ENCODE measurements at regions not wholly inside any gene's neighbourhood (a gene's known extent, or its start where the extent isn't known, plus 50 kb on each side); places are given as distances from the start of the nearest gene placed in this dataset.

GRCh38 chr2:166677996-166678395, 183.9 kb upstream of the SCN7A start:
- Histone ChIP-seq H3K9me2 (ENCODE audit: insufficient read depth, low read length) (no peaks in the 10 kb centered on the region), H3K9ac (ENCODE audit: low read length) (no peak overlapping the region), H3K36me3 (ENCODE audit: insufficient read depth, low read length) (no peaks in the 10 kb centered on the region), H3F3A (ENCODE audit: insufficient read depth, low read length, poor library complexity, severe bottlenecking) (no peaks in the 10 kb centered on the region), H3K4me3 (ENCODE audit: low read length) (no peak overlapping the region), H3K4me2 (ENCODE audit: low read length) (no peak overlapping the region), H3K9me3 (ENCODE audit: low read length) (no peaks in the 10 kb centered on the region), H4K20me1 (ENCODE audit: insufficient read depth) (no peaks in the 10 kb centered on the region), H3K27me3 (ENCODE audit: insufficient read depth, low read depth, low read length) (no peaks in the 10 kb centered on the region), H2AFZ (ENCODE audit: low read depth, low read length) (no peak overlapping the region), H3K27ac (ENCODE audit: low read length) (no peak overlapping the region), H3K79me2 (replicated peaks; ENCODE audit: insufficient read depth, low read length) (no peaks in the 10 kb centered on the region)
- TF ChIP-seq RAD21 (conservative IDR thresholded peaks at IDR 0.05) (no peak), SMC3 (conservative IDR thresholded peaks at IDR 0.05; ENCODE audit: poor library complexity) (no peak), REST (IDR thresholded peaks at IDR 0.05; ENCODE audit: borderline replicate concordance) (no peak), TAF1 (IDR thresholded peaks at IDR 0.05; ENCODE audit: low read depth) (no peak), EZH2 (IDR thresholded peaks at IDR 0.05; ENCODE audit: borderline replicate concordance, insufficient read depth, low read length, poor library complexity, severe bottlenecking) (no peak), EP300 (conservative IDR thresholded peaks at IDR 0.05; ENCODE audit: poor library complexity, severe bottlenecking) (no peak), POLR2AphosphoS5 (IDR thresholded peaks at IDR 0.05) (no peak), MXI1 (conservative IDR thresholded peaks at IDR 0.05; ENCODE audit: poor library complexity, severe bottlenecking) (no peak)
- TF ChIP-seq, protein P1, sequence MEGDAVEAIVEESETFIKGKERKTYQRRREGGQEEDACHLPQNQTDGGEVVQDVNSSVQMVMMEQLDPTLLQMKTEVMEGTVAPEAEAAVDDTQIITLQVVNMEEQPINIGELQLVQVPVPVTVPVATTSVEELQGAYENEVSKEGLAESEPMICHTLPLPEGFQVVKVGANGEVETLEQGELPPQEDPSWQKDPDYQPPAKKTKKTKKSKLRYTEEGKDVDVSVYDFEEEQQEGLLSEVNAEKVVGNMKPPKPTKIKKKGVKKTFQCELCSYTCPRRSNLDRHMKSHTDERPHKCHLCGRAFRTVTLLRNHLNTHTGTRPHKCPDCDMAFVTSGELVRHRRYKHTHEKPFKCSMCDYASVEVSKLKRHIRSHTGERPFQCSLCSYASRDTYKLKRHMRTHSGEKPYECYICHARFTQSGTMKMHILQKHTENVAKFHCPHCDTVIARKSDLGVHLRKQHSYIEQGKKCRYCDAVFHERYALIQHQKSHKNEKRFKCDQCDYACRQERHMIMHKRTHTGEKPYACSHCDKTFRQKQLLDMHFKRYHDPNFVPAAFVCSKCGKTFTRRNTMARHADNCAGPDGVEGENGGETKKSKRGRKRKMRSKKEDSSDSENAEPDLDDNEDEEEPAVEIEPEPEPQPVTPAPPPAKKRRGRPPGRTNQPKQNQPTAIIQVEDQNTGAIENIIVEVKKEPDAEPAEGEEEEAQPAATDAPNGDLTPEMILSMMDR (IDR thresholded peaks at IDR 0.05; ENCODE audit: poor library complexity, severe bottlenecking), result no peak

GRCh38 chr2:166676716-166677115, 182.7 kb upstream of the SCN7A start:
- Histone ChIP-seq H3K9me2 (ENCODE audit: insufficient read depth, low read length) (no peaks in the 10 kb centered on the region), H3K9me3 (ENCODE audit: low read length) (no peaks in the 10 kb centered on the region), H3K79me2 (replicated peaks; ENCODE audit: insufficient read depth, low read length) (no peaks in the 10 kb centered on the region), H3K4me2 (ENCODE audit: low read length) (no peak overlapping the region), H3K9ac (ENCODE audit: low read length) (no peak overlapping the region), H3K27me3 (ENCODE audit: insufficient read depth, low read depth, low read length) (no peaks in the 10 kb centered on the region), H3F3A (ENCODE audit: insufficient read depth, low read length, poor library complexity, severe bottlenecking) (no peaks in the 10 kb centered on the region), H4K20me1 (ENCODE audit: insufficient read depth) (no peaks in the 10 kb centered on the region), H3K27ac (ENCODE audit: low read length) (no peak overlapping the region), H3K36me3 (ENCODE audit: insufficient read depth, low read length) (no peaks in the 10 kb centered on the region), H3K4me3 (ENCODE audit: low read length) (no peak overlapping the region), H2AFZ (ENCODE audit: low read depth, low read length) (no peak overlapping the region)
- TF ChIP-seq REST (IDR thresholded peaks at IDR 0.05; ENCODE audit: borderline replicate concordance), result no peak
- no peak for TF ChIP-seq EP300 (conservative IDR thresholded peaks at IDR 0.05; ENCODE audit: poor library complexity, severe bottlenecking)
- no peak for TF ChIP-seq TAF1 (IDR thresholded peaks at IDR 0.05; ENCODE audit: low read depth)
- TF ChIP-seq MXI1 (conservative IDR thresholded peaks at IDR 0.05; ENCODE audit: poor library complexity, severe bottlenecking), result no peak
- no peak for TF ChIP-seq RAD21 (conservative IDR thresholded peaks at IDR 0.05)
- TF ChIP-seq SMC3 (conservative IDR thresholded peaks at IDR 0.05; ENCODE audit: poor library complexity), result no peak
- TF ChIP-seq, protein P1 (IDR thresholded peaks at IDR 0.05; ENCODE audit: poor library complexity, severe bottlenecking), result no peak
- TF ChIP-seq POLR2AphosphoS5 (IDR thresholded peaks at IDR 0.05), result no peak
- no peak for TF ChIP-seq EZH2 (IDR thresholded peaks at IDR 0.05; ENCODE audit: borderline replicate concordance, insufficient read depth, low read length, poor library complexity, severe bottlenecking)
